GM21723 (cell line): ENCODE measurements at regions not wholly inside any gene's neighbourhood (a gene's known extent, or its start where the extent isn't known, plus 50 kb on each side); places are given as distances from the start of the nearest gene placed in this dataset.

Experiments
- ATAC-seq: cut with Tn5 transposase; IDR thresholded peaks from one replicate; pipeline ENCODE4 v1.9.1; 2021; ENCODE audit warnings: mild to moderate bottlenecking, moderate library complexity; ENCODE audit not compliant: unreplicated experiment

DNA sequence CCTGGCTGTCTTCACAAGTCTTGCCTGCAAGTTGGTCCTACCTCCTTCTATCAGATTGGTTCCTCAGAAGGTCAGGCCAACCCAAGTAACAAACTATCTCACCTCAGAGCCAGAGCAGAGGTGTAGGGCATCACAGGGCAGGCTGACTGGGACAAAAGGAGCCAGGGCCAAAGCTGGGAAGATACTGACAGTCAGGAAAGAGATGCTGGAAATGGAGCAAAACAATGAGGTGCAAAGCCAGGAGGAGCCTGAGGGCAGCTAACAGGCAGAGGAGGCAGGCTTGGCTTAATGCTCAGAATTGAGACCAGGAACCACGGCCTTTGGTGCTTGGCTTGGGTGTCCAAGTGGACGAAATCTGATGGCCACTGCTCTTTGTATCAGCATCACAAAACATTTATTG lies 68.4 kb upstream of the PNMA1 start:
- no peak for ATAC-seq

DNA sequence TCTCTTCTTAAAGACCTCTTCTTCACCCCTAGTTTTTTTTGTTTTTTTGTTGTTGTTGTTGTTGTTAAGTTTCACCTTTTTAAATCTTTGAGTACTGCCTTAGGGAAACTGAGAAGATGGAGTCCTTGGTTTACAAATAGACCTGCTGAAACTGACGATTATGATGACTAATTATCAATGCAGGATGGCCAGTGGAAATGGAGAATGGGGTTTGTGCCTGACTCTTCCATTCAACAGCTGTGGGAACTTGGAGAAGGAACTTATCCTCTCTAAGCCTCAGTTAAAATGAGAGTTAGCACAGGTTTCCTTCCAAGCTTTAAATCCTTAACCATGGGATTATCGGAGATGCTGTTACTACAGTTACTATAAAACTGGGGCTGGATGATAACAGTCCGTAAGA lies 66.7 kb upstream of the PNMA1 start:
- no peak for ATAC-seq

DNA sequence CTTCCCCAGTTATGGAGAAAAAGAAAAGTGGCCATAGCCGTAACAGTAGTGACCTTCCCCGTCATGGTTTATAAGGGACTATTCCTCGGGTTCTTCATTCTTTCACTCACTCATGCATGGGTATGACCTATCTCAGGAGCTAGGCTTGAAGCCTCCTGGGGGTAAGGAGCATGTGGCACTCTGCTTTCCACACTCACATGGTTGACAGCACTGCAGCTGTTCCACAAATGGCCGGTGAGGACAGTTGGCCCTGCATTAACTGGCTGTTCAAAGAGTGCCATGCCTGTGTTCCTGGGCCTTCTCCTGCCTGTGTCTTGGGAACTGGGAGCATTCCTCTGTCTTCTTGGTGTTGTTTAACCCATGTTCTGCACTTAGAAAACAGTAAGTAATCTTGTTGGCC lies 66.2 kb upstream of the PNMA1 start:
- ATAC-seq, result no peak

DNA sequence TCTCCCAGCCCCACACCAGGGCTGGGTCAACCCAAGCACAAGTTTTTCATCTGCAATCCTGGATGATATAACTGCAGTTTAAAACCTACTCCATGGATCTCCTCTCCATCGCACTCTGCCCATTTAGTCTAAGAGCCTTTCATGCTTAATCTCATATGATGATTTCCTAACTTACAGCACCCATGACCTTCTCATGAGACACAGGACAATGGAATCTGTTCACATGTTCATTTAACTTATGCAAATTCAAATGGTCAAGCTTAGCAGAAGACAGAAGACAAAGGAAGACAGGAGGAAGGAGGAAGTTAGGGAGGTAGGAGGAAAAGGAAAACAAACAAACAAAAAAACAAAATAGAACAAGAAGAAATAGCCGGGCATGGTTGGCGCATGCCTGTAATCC lies 64.6 kb upstream of the PNMA1 start:
- no peak for ATAC-seq

DNA sequence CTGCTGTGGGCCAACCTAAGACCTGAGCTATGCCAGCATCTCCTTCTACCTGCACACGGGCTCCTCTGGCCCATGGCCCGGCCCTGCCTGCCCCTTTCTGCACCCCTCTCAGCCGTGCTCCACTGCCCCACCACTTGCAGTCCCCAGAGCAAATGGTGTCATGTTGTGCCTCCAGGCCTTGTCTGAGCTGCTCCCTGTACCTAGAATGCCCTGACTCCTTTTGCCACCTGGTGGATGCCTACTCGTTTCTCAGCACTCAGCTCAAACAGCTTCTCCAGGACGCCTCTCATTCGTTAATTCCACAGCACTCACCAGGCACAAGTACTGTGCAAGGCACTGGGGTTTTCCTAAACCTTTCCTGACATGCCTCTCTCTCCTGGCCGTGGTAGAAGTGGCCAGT lies 63.2 kb upstream of the PNMA1 start:
- ATAC-seq, result no peak

DNA sequence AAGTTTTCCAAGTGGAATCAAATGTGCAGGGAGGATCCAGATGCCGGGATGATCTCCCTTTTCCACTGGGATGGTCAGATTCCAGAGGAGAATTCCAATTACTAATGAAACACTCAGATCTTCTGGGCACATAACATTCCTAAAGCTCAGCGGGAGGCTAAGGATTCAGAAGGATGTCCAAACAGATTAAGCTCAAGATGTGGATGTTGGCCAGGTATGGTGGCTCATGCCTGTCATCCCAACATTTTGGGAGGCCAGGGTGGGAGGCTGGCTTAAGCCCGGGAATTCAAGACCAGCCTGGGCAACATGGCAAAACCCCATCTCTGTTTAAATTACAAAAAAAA lies 62.0 kb upstream of the PNMA1 start:
- ATAC-seq, result no peak

DNA sequence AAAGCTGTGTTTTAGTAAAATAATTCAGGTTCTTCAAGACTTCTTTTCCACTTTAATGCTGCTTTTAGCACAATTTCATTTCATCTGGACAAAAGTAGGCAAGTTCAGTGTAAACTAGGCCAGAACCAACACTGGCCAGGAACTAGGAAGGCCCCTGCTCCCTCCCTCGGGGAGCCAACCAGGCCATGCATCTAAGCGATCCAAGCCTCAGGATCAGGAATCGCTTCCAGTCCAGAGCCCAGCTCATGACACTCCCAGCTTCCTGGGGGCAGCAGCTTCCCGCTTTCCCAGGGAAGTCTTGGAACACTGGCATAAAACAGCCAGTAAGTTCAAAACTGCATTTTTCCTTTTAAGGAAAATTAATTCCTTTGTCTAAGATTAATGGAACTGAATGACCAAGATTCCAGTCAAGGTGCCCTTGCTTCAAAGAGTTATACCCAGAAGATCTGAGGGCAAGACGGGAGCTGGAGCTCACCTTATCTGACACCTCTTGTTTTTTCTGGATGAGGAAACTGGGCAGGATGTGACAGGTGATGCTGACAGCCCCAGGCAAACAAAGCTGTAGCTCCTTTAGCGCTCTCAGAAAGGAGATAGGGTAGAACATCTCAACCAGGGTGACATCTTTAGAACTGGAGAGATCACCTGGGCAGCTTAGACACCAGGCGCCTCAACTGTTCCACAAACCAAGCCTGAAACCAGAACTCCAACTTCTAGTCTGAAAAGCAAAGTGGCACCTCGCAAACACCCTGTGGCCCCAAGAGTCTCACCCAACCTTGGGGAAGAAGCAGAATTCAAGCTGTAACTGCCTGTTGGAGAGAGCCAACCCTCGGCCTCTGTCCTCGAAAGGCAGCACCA lies 61.4 kb upstream of the PNMA1 start:
- no peak for ATAC-seq

DNA sequence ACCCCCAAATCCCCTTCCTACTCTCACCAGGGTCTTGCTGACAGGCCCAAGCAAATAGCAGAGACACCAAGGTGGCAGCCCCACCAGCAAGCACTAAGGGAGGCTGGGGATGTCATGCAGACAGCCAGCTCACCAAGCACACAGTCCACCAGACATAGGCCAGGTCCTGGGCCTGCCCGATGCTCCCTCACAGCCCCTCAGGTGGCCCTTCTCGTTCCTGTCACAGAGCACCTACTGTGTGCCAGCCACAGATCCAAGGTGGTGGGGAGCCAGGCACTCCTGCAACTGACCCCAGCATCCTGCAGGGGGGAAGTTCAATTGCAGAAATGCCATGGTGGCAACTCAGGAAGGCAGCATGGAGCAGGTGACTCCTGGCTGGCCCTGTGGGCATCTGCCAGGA lies 60.5 kb upstream of the PNMA1 start:
- no peak for ATAC-seq

DNA sequence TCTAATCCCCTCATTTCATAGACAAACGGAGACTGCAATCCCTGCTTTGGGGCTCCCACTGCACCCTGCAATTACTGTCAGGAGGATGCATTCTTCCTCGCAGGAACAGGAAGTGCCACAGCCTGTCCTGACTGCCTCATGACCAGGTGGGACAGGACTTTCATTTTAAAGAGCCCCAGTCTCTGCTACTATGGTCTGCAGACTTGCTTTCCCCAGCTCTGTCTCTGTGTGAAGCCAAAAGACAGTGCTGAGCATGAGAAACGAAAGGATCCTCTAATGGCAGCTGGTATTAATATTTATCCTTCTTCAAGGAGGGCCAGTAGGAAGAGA lies 60.0 kb upstream of the PNMA1 start:
- ATAC-seq, result no peak

DNA sequence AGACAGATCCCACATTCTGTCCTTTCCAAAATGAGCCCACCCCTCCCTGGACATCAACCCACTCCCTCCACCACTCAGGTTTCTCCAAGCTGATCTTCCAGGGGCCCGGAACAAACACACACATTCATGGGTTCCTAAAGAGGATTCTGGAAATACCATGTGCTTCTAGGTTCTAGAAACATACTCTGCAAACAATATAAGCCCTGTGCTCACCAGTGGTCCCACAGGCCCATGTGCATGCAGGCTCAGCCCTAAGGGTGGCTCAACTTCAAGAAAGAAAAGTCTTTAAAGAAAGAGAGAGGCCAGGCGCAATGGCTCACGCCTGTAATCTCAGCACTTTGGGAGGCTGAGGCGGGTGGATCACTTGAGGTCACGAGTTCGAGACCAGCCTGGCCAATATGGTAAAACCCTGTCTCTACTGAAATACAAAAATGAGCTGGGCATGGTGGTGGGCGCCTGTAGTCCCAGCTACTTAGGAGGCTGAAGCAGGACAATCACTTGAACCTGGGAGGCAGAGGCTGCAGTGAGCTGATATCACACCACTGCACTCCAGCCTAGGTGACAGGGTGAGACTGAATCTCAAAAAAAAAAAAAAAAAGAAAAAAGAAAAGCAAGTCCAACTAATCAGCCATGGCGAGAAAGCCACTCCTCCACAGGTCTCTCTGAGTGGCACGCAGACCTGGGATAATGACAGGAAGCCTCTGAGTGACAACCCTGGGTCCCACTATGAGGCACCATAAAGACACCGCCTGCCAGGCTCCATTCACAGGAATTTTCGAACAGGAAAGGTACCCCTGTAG lies 59.5 kb upstream of the PNMA1 start:
- no peak for ATAC-seq

DNA sequence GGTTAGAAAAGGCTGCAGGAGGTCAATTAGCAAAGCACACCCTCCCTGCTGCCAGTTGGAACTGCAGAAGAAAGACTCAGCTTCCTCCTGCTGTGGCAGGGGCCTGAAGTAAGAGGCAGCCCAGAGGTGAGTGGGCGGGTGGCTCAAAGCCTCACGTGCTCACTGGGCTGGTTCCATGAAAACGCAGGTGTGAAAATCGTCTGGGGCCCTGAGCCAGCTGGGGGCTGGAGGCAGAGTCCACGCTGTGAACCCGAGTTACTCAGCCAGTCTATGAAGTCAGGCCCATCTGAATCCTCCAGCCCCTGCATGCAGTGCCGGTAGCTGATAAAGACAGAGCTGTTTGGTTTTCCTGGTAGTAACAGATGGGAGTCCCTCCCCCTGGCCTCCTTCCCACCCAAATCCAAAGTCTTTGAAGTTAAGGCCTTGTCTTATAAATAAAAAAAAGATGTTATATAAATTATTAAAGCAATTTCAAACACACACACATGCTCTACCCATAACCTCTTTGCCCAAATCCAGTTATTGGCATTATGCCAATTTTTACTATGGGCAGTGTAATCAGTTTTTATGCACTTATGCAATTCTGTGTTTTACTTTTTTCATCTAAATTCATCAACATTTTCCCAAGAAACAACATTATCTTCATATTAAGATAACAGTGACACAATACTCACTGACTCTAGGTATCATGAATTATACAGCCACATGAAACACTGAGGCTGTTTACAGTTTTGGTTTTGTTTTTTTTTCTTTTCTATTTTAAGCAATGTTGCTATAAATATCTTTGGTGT lies 57.9 kb upstream of the PNMA1 start:
- peak; percentile 51 for ATAC-seq

DNA sequence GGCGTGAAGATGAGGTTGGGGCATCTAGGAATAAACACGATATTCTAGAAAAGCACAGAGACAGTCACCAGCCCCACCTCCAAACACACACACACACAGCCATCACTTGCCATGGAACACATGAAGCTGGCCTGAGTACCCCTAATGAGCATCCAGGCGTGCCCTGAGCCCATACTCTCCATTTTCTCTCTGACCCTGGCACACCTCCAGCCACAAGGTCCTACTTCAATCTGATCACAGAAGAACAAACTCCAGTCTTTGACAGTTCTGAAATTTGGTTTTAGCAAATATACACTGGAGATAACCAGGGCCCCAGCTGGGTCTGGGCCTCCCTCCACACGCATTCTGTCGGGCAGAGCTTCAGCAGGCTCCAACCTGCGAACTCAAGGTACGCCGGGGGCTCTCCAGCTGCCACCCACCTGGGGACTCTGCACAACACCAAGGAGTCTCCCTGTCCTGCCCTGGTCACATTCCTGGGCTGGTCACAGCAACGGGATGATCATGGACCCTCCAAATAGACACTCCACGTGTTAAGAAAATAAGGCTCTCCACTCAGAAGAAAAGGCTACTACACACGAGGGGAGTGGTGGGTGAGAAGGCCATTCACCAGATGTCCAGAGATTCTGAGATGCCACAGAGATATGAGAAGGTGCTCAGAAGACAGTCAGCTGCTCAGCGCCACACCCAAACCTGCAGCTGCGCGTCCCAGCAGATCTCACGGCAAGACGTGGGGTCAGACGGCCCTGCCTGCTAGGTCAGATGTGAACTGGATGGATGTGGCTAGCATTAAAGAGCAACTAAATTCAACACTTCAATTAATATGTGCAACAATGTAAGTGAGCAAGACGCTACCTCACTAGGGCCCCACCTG lies 57.0 kb upstream of the PNMA1 start:
- ATAC-seq, result peak; percentile 22

DNA sequence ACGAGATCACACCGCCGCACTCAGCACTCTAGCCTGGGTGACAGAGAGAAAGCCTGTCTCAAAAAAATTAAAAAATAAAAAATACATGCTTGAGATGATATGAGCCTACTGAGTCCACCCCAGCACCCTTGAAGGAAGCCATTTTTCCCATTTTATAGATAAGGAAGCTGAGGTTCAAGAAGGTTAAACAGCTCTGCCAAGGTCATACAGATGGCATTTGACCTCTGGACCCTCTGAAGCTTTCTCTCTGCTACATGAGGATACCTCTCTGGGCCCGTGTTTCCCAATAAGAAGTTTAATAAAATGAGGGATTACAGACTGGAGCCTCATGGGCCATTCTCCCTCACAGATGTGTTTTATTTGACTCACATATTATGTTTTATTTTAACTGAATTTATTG lies 53.9 kb upstream of the PNMA1 start:
- ATAC-seq, result no peak

DNA sequence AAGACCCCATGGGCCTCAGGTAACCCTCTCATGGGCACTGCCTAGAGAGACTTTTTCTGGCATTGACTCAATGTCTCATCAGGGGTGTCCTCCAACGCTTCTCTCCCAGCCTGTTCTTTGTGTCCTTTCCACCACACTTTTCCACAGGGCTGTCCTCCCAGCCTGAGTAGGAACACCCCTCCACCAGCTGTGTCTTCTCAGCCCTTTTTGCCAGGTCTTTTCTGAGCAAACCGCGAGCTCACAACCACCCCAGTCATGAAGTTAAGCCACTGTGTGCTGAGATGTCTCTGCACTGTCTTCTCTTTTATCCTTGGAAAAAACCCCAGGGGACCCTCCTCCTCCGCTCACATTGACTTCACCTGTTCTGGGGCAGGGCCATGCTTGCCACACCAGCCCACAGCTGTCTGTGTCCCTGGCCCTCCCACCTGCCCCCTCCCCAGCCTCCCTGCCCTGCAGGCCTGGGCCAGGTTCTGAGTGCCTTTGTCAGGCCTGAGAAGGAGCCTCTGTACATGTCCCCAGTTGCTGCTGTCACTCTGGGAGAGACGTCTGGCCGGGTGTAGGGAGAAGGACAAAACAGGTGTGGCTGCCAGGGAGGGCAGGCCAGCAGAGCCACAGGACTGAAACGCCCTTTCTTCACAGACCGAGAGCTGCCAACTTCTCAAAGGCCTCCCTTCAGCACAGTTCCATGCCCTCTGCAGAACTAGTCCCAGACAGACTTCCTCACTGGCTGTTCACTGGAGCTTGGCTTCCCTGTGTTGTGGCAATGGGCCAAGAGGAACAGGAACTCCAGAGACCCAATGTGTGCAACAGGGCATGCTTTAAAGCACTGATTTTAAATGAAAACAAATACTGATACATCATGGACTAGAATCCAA lies 50.5 kb upstream of the PNMA1 start:
- ATAC-seq, result no peak
